DND-41 (cell line): ENCODE measurements at regions not wholly inside any gene's neighbourhood (a gene's known extent, or its start where the extent isn't known, plus 50 kb on each side); places are given as distances from the start of the nearest gene placed in this dataset.

Source experiments
- ATAC-seq: fragments of 200-7000 bp; cut with Tn5 transposase; 3 replicates; pipeline ENCODE4 v1.9.1; 2021; ENCODE audit warnings: low read depth; ENCODE audit not compliant: insufficient read depth
- DNase-seq: peaks from one replicate; pipeline ENCODE4 v3.0.0-alpha.2; 2020
- H2AFZ ChIP-seq: 2 replicates; pipeline ENCODE4 v1.6.0; 2012; ENCODE audit warnings: low read depth, low read length
- H3K27ac ChIP-seq: 2 replicates; pipeline ENCODE4 v1.5.1; 2012; ENCODE audit warnings: low read length, inconsistent platforms
- H3K27me3 ChIP-seq: fragments of 200-600 bp; sonication (generic); 2 replicates; pipeline ENCODE4 v1.6.0; 2012; ENCODE audit warnings: low read length, mild to moderate bottlenecking, inconsistent platforms; ENCODE audit not compliant: insufficient read depth, poor library complexity
- H3K36me3 ChIP-seq: 2 replicates; pipeline ENCODE4 v1.5.1; 2012; ENCODE audit warnings: low read length, inconsistent platforms; ENCODE audit not compliant: insufficient read depth
- H3K4me1 ChIP-seq: 2 replicates; pipeline ENCODE4 v1.5.1; 2012; ENCODE audit warnings: mild to moderate bottlenecking, low read length; ENCODE audit not compliant: insufficient read depth
- H3K4me2 ChIP-seq: 2 replicates; pipeline ENCODE4 v1.6.0; 2012; ENCODE audit warnings: mild to moderate bottlenecking, moderate library complexity, low read length, inconsistent platforms; ENCODE audit not compliant: insufficient read depth
- H3K4me3 ChIP-seq, 2 experiments: fragments of 200-600 bp in 1 of 2; shearing (Covaris generic) in 1 of 2; 2 replicates each; pipeline ENCODE4 v1.5.1; 2012 to 2016; ENCODE audit warnings: inconsistent platforms in 2 of 2, low read length in 2 of 2, mild to moderate bottlenecking in 2 of 2, low read depth in 1 of 2, moderate library complexity in 1 of 2
- H3K79me2 ChIP-seq: 2 replicates; pipeline ENCODE4 v1.6.0; 2012; ENCODE audit warnings: low read length, inconsistent platforms; ENCODE audit not compliant: insufficient read depth
- H3K9ac ChIP-seq: 2 replicates; pipeline ENCODE4 v1.6.0; 2012; ENCODE audit warnings: low read depth, mild to moderate bottlenecking, inconsistent platforms, low read length, moderate library complexity
- H3K9me3 ChIP-seq: 2 replicates; pipeline ENCODE4 v1.5.1; 2012; ENCODE audit warnings: low read length, moderate library complexity, mild to moderate bottlenecking, inconsistent platforms; ENCODE audit not compliant: insufficient read depth, severe bottlenecking
- H4K20me1 ChIP-seq: 2 replicates; pipeline ENCODE4 v1.6.0; 2012; ENCODE audit warnings: low read length; ENCODE audit not compliant: insufficient read depth
- CTCF ChIP-seq: IDR thresholded peaks from 2 replicates; pipeline ENCODE4 v1.5.1; 2012; ENCODE audit warnings: borderline replicate concordance, low read length, moderate library complexity, mild to moderate bottlenecking; ENCODE audit not compliant: poor library complexity, severe bottlenecking; ENCODE audit errors: extremely low read depth
- EZH2 ChIP-seq: IDR thresholded peaks from 3 replicates; pipeline ENCODE4 v1.6.1; 2012; ENCODE audit warnings: borderline replicate concordance, low read depth, mild to moderate bottlenecking, moderate library complexity, low read length, inconsistent platforms; ENCODE audit not compliant: severe bottlenecking

- Histone ChIP-seq H3K27me3 (no peaks in the 10 kb centered on the region), H3K9me3 (peaks cover 3% of the 10 kb centered on the region), H3K9ac (no peak overlapping the region), H4K20me1 (no peaks in the 10 kb centered on the region), H2AFZ (no peak overlapping the region), H3K79me2 (no peaks in the 10 kb centered on the region), H3K27ac (no peak overlapping the region), H3K4me1 (no peaks in the 10 kb centered on the region), H3K36me3 (no peaks in the 10 kb centered on the region), H3K4me2 (no peak overlapping the region), H3K4me3 (no peak overlapping the region)
- DNase-seq (no peak), ATAC-seq (no peak)
- TF ChIP-seq CTCF (no peak), EZH2 (no peak)
Observed at GRCh38 chr7:41134300-41135255, 568.3 kb downstream of the INHBA start.

DNA sequence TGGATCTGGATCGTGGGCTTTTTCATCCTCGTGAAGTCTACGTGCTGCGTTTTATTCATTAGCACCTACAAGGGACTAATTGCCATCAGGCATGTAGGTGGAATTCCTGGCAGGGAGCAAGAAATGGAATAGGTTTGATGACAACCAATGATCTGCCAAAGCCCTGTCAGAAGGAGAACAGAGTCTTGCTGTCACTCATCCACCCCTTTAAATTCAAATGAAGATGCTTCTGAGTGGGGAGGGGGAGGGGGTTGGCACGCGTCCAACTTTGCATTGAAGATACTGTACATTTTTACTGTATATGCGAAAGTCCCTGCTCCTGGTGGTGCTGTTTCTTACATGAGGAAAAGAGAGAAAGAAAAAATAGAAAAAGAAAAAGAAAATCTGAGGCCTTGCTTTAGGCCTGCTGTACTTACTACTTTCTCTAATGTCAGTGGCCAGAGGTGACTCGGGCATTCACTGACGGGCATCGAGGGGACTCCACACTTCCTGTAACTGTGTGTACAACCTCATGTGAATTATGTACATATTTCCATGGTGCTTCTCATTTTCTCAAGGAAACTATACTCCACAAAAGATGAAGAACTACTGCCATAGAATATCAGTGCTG is 569.1 kb downstream of the INHBA start:
- H2AFZ ChIP-seq = no peak overlapping the region

DNA sequence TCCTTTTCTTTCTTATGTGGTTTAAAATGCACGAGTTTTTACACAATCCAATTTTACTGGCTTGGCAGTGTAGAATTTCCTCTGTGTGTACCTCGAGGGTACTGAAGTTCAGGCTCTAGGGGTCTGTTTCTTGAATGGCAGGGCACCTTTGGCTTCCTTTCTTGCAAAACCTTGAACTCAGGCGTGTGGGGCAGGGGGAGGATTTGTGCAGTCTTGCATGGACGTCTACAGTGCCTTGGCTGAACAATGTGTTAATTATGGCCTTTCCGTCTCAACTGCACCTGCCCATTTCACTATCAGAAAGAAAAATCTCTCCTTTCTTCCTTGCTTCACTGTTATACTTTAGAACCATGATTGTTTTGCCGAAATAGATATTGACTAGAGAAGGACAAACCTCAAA is 570.9 kb downstream of the INHBA start:
- Histone ChIP-seq H3K9me3 (peaks cover 3% of the 10 kb centered on the region), H4K20me1 (no peaks in the 10 kb centered on the region), H3K4me1 (no peaks in the 10 kb centered on the region), H3K4me2 (no peak overlapping the region), H3K27me3 (no peaks in the 10 kb centered on the region), H3K4me3 (no peak overlapping the region), H2AFZ (no peak overlapping the region), H3K9ac (no peak overlapping the region), H3K79me2 (no peaks in the 10 kb centered on the region), H3K27ac (no peak overlapping the region), H3K36me3 (no peaks in the 10 kb centered on the region)
- no peak for TF ChIP-seq EZH2
- TF ChIP-seq CTCF = no peak
- ATAC-seq (no peak), DNase-seq (no peak)

More for the DNA sequence above, 569.1 kb downstream of the INHBA start:
- Histone ChIP-seq H3K79me2 (no peaks in the 10 kb centered on the region), H3K4me2 (no peak overlapping the region), H4K20me1 (no peaks in the 10 kb centered on the region), H3K27me3 (no peaks in the 10 kb centered on the region), H3K4me1 (no peaks in the 10 kb centered on the region), H3K27ac (no peak overlapping the region), H3K9me3 (peaks cover 3% of the 10 kb centered on the region), H3K36me3 (no peaks in the 10 kb centered on the region), H3K4me3 (no peak overlapping the region), H3K9ac (no peak overlapping the region)
- ATAC-seq (no peak), DNase-seq (no peak)
- TF ChIP-seq CTCF (no peak), EZH2 (no peak)
